ENCODE measurements at regions not wholly inside any gene's neighbourhood (a gene's known extent, or its start where the extent isn't known, plus 50 kb on each side); places are given as distances from the start of the nearest gene placed in this dataset.
"Not testable (repeated sequence)": the region's sequence is repeated elsewhere in the genome, so short reads cannot be mapped to it uniquely, and the experiment has no call there.

DNA sequence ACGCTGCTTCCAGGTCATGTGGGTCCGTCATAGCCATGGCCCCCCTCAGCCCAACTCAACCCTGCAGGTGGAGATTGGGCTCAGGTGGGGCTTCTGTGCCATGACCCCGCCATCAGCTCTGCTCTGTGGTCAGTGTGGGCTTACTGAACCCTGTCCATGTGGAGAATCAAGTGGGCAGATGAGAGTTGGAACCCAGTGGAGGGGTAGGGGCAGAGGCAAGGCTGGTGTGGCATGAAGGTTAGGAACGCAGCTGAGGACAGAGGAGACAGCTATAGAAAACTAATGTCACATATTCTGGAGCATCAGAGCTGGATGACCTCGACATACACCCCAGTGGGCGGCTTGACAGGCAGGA lies 355.9 kb downstream of the PTPRU start:
- H3K9ac ChIP-seq (ENCODE audit: low read length) = no peak overlapping the region
- H3K4me1 ChIP-seq (ENCODE audit: control insufficient read depth, insufficient read depth, low read length) = no peaks in the 10 kb centered on the region
- no peak overlapping the region for H3K27ac ChIP-seq (ENCODE audit: low read depth, low read length)
- no peaks in the 10 kb centered on the region for H3K36me3 ChIP-seq (ENCODE audit: control insufficient read depth, insufficient read depth, low read length)
- H3K27me3 ChIP-seq (ENCODE audit: control insufficient read depth, insufficient read depth, low read length) = no peaks in the 10 kb centered on the region
- H3K4me3 ChIP-seq (ENCODE audit: low read length) = no peak overlapping the region

DNA sequence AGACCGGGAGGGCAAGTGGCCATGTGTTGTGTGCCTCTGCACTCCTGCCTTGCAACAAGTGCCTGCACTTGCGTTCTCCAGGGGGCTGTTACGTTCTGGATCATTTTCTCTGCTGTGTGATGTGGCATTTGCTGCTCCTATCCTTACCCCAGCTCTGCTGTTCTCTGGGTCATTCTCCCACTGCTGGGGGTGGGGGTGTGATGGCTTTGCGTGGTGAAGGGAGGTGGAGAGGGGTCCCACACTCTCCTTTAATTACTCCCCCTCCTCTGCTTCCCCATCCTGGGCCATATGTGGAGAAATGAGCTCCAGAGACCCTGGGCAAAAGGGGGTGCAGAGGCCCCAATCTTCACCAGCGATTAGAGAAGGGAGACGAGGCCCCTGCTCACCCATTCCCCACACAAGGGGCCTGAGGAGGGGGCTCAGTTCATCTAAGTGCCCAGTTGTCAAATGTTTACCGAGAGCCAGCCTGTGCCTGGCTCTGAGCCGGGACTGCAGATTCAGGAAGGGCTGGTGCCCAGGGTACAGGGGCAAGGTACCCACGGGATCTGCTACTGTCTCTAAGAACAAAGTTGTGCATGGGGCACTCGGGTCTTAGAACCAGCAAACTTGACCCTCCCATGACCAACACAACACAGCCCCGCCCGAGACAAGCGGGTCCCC lies 355.4 kb downstream of the PTPRU start:
- Histone ChIP-seq H3K4me3 (ENCODE audit: low read length) (no peak overlapping the region), H3K36me3 (ENCODE audit: control insufficient read depth, insufficient read depth, low read length) (no peaks in the 10 kb centered on the region), H3K4me1 (ENCODE audit: control insufficient read depth, insufficient read depth, low read length) (no peaks in the 10 kb centered on the region), H3K27me3 (ENCODE audit: control insufficient read depth, insufficient read depth, low read length) (no peaks in the 10 kb centered on the region), H3K9ac (ENCODE audit: low read length) (no peak overlapping the region), H3K27ac (ENCODE audit: low read depth, low read length) (no peak overlapping the region)

DNA sequence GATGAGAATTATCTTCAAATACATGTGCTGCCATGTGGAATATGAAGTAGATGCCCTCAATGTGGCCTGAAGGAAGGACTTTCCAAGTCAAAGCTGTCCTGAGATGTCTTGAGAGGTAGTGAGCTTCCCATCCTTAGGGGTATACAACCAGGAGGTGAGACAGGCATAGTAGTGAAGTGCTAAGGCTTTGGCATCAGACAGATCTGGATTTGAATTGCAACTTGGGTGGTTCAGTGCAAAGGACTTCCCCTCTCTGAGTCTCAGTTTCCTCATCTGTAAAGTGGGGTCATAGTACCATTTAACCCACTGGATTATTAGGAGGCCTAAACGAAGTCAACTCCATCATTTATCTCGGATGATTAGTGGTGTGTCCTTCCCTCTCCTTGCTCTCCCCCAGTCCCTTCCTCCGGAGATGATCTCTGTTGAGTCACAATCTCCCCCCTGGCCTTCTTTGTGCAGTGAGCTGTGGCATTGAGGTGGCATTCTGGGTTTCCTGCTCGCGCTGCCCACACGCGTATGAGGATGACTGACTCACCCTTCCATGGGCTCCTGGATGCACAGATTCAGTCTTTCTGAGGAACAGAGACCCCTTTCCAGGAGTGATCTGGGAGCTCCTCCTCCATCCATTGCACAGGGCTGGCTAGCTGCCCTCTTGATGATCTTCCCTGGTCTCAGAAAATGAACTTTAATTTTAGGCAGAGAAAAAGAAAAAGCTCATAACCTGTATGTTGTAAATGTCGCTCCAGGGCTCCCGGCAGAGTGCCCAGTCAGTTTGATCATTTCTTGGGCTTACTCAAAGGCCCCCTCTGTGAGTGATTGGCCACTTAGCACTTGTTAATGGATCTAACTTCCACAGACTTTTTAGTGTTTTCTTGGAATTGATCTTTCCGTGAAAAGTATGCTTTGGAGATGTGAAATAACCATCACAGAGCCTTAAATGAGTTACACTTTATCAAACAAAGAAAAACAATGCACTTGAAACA lies 354.6 kb downstream of the PTPRU start:
- H3K9ac ChIP-seq (ENCODE audit: low read length) = no peak overlapping the region
- H3K4me1 ChIP-seq (ENCODE audit: control insufficient read depth, insufficient read depth, low read length) = no peaks in the 10 kb centered on the region
- H3K4me3 ChIP-seq (ENCODE audit: low read length) = no peak overlapping the region
- no peak overlapping the region for H3K27ac ChIP-seq (ENCODE audit: low read depth, low read length)
- no peaks in the 10 kb centered on the region for H3K27me3 ChIP-seq (ENCODE audit: control insufficient read depth, insufficient read depth, low read length)
- no peaks in the 10 kb centered on the region for H3K36me3 ChIP-seq (ENCODE audit: control insufficient read depth, insufficient read depth, low read length)

DNA sequence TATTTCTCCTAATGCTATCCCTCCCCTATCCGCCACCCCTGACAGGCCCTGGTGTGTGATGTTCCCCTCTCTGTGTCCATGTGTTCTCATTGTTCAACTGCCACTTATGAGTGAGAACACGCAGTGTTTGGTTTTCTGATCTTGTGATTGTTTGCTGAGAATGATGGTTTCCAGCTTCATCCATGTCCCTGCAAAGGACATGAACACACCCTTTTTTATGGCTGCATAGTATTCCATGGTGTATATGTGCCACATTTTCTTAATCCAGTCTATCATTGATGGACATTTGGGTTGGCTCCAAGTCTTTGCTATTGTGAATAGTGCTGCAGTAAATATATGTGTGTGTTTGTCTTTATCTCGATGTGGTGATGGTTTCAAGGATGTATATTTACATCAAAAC lies 353.4 kb downstream of the PTPRU start:
- not testable (repeated sequence) for H3K27ac ChIP-seq (ENCODE audit: low read depth, low read length); H3K9ac ChIP-seq (ENCODE audit: low read length); H3K4me1 ChIP-seq (ENCODE audit: control insufficient read depth, insufficient read depth, low read length); H3K36me3 ChIP-seq (ENCODE audit: control insufficient read depth, insufficient read depth, low read length); H3K27me3 ChIP-seq (ENCODE audit: control insufficient read depth, insufficient read depth, low read length); H3K4me3 ChIP-seq (ENCODE audit: low read length)

DNA sequence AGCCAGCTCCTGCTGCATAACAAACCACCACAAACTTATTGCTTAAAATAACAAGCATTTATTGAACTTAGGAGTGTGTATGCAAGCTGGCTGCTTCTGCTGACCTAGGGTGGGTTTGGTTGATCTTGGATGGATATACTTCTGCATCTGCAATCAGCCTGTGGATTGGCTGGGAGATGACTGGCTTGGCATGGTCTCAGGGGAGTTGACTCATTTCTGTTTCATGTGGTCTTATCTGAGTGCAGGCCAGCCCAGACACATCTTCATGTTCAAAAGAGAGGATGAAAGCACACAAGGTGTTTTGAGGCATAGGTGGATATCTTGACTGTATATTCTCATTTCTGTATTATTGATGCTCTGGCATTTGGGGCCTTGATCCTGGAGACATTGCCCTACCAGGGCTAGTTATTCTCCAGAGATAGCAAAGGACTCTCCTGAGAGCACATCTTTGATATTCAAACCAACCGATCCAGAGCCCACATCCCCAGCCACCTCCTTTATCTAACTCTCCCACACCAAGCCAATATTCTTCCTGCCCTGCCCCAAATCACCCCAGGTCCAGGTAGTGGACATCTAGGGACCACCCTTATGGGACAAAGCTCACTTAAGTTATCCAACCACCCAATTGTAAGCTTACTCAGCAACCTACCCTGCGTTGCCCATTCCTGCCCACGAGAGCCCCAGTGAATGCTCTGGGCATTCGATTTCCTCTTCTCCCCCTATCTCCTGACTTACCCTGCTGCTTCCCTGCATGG lies 350.8 kb downstream of the PTPRU start:
- Histone ChIP-seq H3K27me3 (ENCODE audit: control insufficient read depth, insufficient read depth, low read length) (no peaks in the 10 kb centered on the region), H3K36me3 (ENCODE audit: control insufficient read depth, insufficient read depth, low read length) (no peaks in the 10 kb centered on the region), H3K4me3 (ENCODE audit: low read length) (no peak overlapping the region), H3K9ac (ENCODE audit: low read length) (no peak overlapping the region), H3K4me1 (ENCODE audit: control insufficient read depth, insufficient read depth, low read length) (no peaks in the 10 kb centered on the region), H3K27ac (ENCODE audit: low read depth, low read length) (no peak overlapping the region)

DNA sequence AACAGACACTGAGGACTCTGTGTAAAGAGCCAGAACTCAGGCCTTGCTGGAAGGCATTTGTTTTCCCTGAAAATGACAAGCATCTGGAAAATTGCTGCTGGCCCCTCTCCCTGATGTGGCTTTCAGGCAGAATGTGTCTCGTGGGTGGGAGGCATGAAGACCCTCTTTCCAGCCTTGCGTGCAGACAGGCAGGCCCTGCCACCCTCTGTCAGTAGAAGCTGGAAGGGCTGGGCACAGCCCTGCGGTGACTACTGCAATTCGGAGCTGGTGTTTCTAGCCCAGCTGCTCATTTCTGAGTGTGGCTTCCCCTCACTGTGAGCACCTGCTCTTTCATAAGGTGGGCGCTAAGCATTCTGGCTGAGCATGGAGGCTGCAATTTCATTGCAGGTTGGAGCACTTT lies 349.9 kb downstream of the PTPRU start:
- H3K27me3 ChIP-seq (ENCODE audit: control insufficient read depth, insufficient read depth, low read length) = no peaks in the 10 kb centered on the region
- no peak overlapping the region for H3K9ac ChIP-seq (ENCODE audit: low read length)
- H3K27ac ChIP-seq (ENCODE audit: low read depth, low read length) = no peak overlapping the region
- H3K36me3 ChIP-seq (ENCODE audit: control insufficient read depth, insufficient read depth, low read length) = no peaks in the 10 kb centered on the region
- H3K4me3 ChIP-seq (ENCODE audit: low read length) = no peak overlapping the region
- H3K4me1 ChIP-seq (ENCODE audit: control insufficient read depth, insufficient read depth, low read length) = no peaks in the 10 kb centered on the region

DNA sequence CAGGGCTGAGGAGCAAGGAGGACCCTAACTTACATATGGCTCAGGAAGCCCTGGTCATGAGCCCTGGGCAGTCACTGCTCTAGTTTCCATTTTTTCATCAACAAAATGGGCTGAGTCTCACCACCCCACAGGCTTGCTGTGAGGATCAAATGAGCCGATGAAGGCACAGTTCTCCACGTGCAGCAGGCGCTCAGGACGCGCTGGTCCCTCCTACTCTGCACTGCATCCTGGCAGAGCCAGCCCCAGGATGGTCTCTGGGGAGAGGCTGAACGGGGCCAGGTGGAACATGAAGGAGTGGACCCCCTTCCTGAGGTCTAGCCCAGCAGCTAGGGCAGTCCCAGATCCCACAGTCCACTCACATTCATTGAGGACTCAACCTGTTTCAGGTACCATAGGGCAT lies 349.3 kb downstream of the PTPRU start:
- no peak overlapping the region for H3K9ac ChIP-seq (ENCODE audit: low read length)
- no peak overlapping the region for H3K27ac ChIP-seq (ENCODE audit: low read depth, low read length)
- no peaks in the 10 kb centered on the region for H3K4me1 ChIP-seq (ENCODE audit: control insufficient read depth, insufficient read depth, low read length)
- H3K27me3 ChIP-seq (ENCODE audit: control insufficient read depth, insufficient read depth, low read length) = no peaks in the 10 kb centered on the region
- H3K4me3 ChIP-seq (ENCODE audit: low read length) = no peak overlapping the region
- H3K36me3 ChIP-seq (ENCODE audit: control insufficient read depth, insufficient read depth, low read length) = no peaks in the 10 kb centered on the region

DNA sequence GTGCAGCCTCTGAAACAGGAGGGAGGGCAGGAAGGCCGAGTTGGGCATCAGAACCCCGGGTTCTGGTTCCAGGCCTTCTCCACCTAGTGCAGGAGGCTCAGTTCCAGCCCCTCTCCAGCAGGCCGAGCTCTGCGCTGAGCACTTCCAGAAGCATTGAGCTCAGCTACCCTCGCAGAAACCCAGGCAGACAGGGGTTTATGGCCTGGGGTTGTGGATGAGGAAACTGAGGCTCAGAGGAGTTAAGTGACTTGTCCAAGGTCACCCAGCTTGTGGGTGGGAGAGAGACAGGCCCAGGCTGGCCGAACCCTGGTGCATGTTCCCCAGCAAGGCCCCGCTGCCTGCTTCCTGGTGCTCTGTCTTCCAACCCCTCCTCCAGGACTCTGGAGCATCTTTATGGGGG lies 348.9 kb downstream of the PTPRU start:
- Histone ChIP-seq H3K4me1 (ENCODE audit: control insufficient read depth, insufficient read depth, low read length) (no peaks in the 10 kb centered on the region), H3K4me3 (ENCODE audit: low read length) (no peak overlapping the region), H3K36me3 (ENCODE audit: control insufficient read depth, insufficient read depth, low read length) (no peaks in the 10 kb centered on the region), H3K27ac (ENCODE audit: low read depth, low read length) (no peak overlapping the region), H3K27me3 (ENCODE audit: control insufficient read depth, insufficient read depth, low read length) (no peaks in the 10 kb centered on the region), H3K9ac (ENCODE audit: low read length) (no peak overlapping the region)

DNA sequence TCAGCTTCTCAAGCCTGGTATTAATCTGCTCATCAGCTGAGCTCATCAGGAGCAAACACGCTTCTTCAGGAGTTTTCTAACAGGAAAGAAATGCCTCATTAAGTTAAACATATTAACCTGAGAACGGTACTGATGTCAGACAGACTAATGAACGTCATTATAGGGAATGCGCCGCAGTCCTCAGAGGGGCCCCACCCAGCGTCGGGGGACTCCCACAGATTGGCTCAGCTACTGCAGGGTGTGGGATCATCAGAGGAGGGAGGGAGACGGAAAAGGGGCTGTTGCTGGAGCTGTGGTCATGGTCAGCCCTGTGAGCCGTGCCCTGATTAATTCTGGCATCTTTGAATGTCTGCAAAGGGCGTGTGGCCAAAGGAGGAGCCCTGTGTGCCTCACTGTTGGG lies 348.5 kb downstream of the PTPRU start:
- Histone ChIP-seq H3K4me3 (ENCODE audit: low read length) (no peak overlapping the region), H3K27ac (ENCODE audit: low read depth, low read length) (no peak overlapping the region), H3K36me3 (ENCODE audit: control insufficient read depth, insufficient read depth, low read length) (no peaks in the 10 kb centered on the region), H3K4me1 (ENCODE audit: control insufficient read depth, insufficient read depth, low read length) (no peaks in the 10 kb centered on the region), H3K27me3 (ENCODE audit: control insufficient read depth, insufficient read depth, low read length) (no peaks in the 10 kb centered on the region), H3K9ac (ENCODE audit: low read length) (no peak overlapping the region)

DNA sequence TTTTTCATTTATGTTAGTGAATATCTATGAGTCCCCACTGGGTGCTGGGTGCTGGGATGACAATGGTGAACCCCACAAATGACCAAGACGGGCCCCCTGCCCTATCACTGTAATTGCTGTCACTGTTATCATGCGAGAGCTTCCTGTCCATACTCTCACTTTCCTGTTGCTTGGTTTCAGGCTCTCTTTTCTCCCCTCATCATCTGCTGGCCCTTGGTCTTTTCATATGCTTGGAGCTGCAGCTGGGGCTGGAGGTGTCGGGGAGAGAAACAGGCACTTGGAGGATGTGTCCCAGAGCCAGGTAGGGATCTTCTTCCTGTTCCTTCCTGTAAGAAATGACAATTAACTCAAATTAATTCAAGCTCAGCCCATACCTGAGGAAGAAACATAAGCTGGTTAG lies 348.0 kb downstream of the PTPRU start:
- no peaks in the 10 kb centered on the region for H3K36me3 ChIP-seq (ENCODE audit: control insufficient read depth, insufficient read depth, low read length)
- H3K27ac ChIP-seq (ENCODE audit: low read depth, low read length) = no peak overlapping the region
- H3K4me1 ChIP-seq (ENCODE audit: control insufficient read depth, insufficient read depth, low read length) = no peaks in the 10 kb centered on the region
- no peaks in the 10 kb centered on the region for H3K27me3 ChIP-seq (ENCODE audit: control insufficient read depth, insufficient read depth, low read length)
- no peak overlapping the region for H3K9ac ChIP-seq (ENCODE audit: low read length)
- no peak overlapping the region for H3K4me3 ChIP-seq (ENCODE audit: low read length)

DNA sequence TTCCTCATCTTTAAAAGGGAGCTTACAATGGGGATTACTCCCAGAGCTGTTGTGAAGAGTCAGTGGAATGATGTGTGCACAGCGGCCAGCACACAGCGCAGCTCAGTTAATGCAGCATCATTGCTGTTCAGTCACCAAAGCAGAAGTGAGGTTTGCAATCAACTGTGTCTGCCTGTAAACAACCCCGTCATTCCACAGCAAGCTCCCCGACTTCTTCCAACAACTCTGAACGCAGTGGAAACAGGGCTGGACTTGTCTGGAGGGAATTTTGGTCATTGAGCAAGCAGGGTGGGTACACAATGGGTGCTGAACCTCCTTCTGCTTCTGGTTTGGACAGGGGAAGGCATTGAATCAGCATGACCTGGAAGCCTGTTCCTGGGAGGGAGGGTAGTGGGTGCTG lies 347.4 kb downstream of the PTPRU start:
- Histone ChIP-seq H3K4me1 (ENCODE audit: control insufficient read depth, insufficient read depth, low read length) (no peaks in the 10 kb centered on the region), H3K36me3 (ENCODE audit: control insufficient read depth, insufficient read depth, low read length) (no peaks in the 10 kb centered on the region), H3K27me3 (ENCODE audit: control insufficient read depth, insufficient read depth, low read length) (no peaks in the 10 kb centered on the region), H3K9ac (ENCODE audit: low read length) (no peak overlapping the region), H3K4me3 (ENCODE audit: low read length) (no peak overlapping the region), H3K27ac (ENCODE audit: low read depth, low read length) (no peak overlapping the region)

DNA sequence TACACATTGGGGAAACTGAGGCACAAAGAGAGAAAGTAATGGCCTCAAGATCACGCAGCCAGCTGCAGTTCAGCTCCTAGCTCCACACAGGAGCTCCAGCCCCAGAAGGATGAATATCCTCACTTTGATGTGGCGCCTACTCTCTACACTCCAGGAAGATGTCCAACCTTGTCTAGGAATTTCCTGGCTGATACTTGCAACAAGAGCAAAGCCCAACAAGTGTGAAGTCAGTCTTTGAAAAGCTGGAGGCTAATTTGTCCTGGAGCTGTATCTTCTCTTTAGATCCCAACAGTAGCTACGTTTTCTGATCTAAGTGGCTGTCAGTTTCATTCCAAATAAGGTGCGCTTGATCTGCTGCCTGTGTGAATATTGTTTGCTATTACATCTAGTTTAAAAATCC lies 344.9 kb downstream of the PTPRU start:
- Histone ChIP-seq H3K27ac (ENCODE audit: low read depth, low read length) (no peak overlapping the region), H3K9ac (ENCODE audit: low read length) (no peak overlapping the region), H3K27me3 (ENCODE audit: control insufficient read depth, insufficient read depth, low read length) (no peaks in the 10 kb centered on the region), H3K4me1 (ENCODE audit: control insufficient read depth, insufficient read depth, low read length) (no peaks in the 10 kb centered on the region), H3K36me3 (ENCODE audit: control insufficient read depth, insufficient read depth, low read length) (no peaks in the 10 kb centered on the region), H3K4me3 (ENCODE audit: low read length) (no peak overlapping the region)
